Panc1 (cell line): ENCODE measurements at regions not wholly inside any gene's neighbourhood (a gene's known extent, or its start where the extent isn't known, plus 50 kb on each side); places are given as distances from the start of the nearest gene placed in this dataset.

Experiments
- ATAC-seq: fragments of 200-7000 bp; cut with Tn5 transposase; 2 replicates; pipeline ENCODE4 v1.9.1; 2020; ENCODE audit warnings: mild to moderate bottlenecking, moderate library complexity
- BruUV-seq: library from RNA; stranded (reverse); fragments of 400-500 nt; replicated peaks from 2 replicates; lab custom pipeline; 2021; lab: Mats Ljungman, UMichigan
- CTCF ChIA-PET: fragments of 300-600 bp; sonication (Branson Sonifier 250); formaldehyde crosslinking; loops from one replicate; lab custom pipeline; 2022; ENCODE audit warnings: antibody characterized with exemption; lab: Charles Lee
- POLR2A ChIA-PET: fragments of 300-600 bp; sonication (Branson Sonifier 250); formaldehyde crosslinking; loops from one replicate; lab custom pipeline; 2022; ENCODE audit warnings: antibody characterized with exemption; lab: Charles Lee
- DNase-seq: peaks from one replicate; pipeline ENCODE4 v3.0.0-alpha.2; 2010; ENCODE audit warnings: low read depth, low spot score
- H3K27ac ChIP-seq: 2 replicates; pipeline ENCODE4 v1.5.1; 2011; ENCODE audit warnings: mild to moderate bottlenecking, low read length, inconsistent platforms
- H3K27me3 ChIP-seq: fragments of 200-500 bp; sonication (Bioruptor generic); 2 replicates; pipeline ENCODE4 v1.6.0; 2014; ENCODE audit warnings: low read length, inconsistent platforms; ENCODE audit not compliant: control insufficient read depth, insufficient read depth
- H3K36me3 ChIP-seq: fragments of 200-500 bp; sonication (Bioruptor generic); 2 replicates; pipeline ENCODE4 v1.5.1; 2014; ENCODE audit warnings: inconsistent platforms, mild to moderate bottlenecking, low read length, moderate library complexity; ENCODE audit not compliant: control insufficient read depth, insufficient read depth
- H3K4me1 ChIP-seq: 2 replicates; pipeline ENCODE4 v1.5.1; 2011; ENCODE audit warnings: inconsistent platforms, mild to moderate bottlenecking, low read length, moderate library complexity; ENCODE audit not compliant: control insufficient read depth, insufficient read depth
- H3K4me3 ChIP-seq, 2 experiments: 2 replicates each; pipeline ENCODE4 v1.5.1; 2011 to 2012; ENCODE audit warnings: low read depth in 2 of 2, low read length in 2 of 2, mild to moderate bottlenecking in 2 of 2, inconsistent platforms in 1 of 2, moderate library complexity in 1 of 2
- H3K9me3 ChIP-seq: fragments of 200-500 bp; sonication (Bioruptor generic); 2 replicates; pipeline ENCODE4 v1.5.1; 2014; ENCODE audit warnings: low read depth, mild to moderate bottlenecking, inconsistent platforms, low read length, moderate library complexity; ENCODE audit not compliant: control insufficient read depth, insufficient read depth
- CTCF ChIP-seq: fragments of 450-650 bp; IDR thresholded peaks from 2 replicates; pipeline ENCODE4 v1.5.1; 2017; ENCODE audit warnings: mild to moderate bottlenecking
- POLR2AphosphoS5 ChIP-seq: IDR thresholded peaks from 2 replicates; pipeline ENCODE4 v1.6.1; 2012; ENCODE audit warnings: mild to moderate bottlenecking, low read depth, low read length, moderate library complexity
- REST ChIP-seq, 2 experiments: IDR thresholded peaks; 2 replicates each; pipeline ENCODE4 v1.6.1; 2011 to 2012; ENCODE audit warnings: low read depth in 2 of 2, control low read depth in 1 of 2, low read length in 1 of 2, mild to moderate bottlenecking in 1 of 2, moderate library complexity in 1 of 2; ENCODE audit not compliant: insufficient read depth in 1 of 2
- SIN3A ChIP-seq: IDR thresholded peaks from 2 replicates; pipeline ENCODE4 v1.6.1; 2012; ENCODE audit warnings: low read depth, mild to moderate bottlenecking, low read length, moderate library complexity, borderline replicate concordance; ENCODE audit not compliant: insufficient read depth
- TCF7L2 ChIP-seq: IDR thresholded peaks from 2 replicates; pipeline ENCODE4 v1.6.1; 2011; ENCODE audit warnings: mild to moderate bottlenecking, low read depth, low read length, inconsistent platforms
- in situ Hi-C: cut with HindIII; loops from 2 replicates; pipeline ENCODE4 v1.10.0; 2016; ENCODE audit warnings: low sequenced_read_pairs, low pct_unique_long_range_greater_than_20kb
- intact Hi-C: fragments of 100-400 bp; cut with micrococcal nuclease; formaldehyde crosslinking; loops from one replicate; pipeline ENCODE4 v1.10.0; 2022; ENCODE audit not compliant: unreplicated experiment

- ChIA-PET POLR2A (no interaction called here), CTCF (no interaction called here)
- Histone ChIP-seq H3K36me3 (no peaks in the 10 kb centered on the region; the same call in 1 of the 2 replicates), H3K4me3 (no peak overlapping the region), H3K4me1 (no peaks in the 10 kb centered on the region), H3K9me3 (no peaks in the 10 kb centered on the region), H3K27ac (no peak overlapping the region), H3K27me3 (no peaks in the 10 kb centered on the region)
- no peak for DNase-seq
- TF ChIP-seq TCF7L2 (no peak), SIN3A (no peak), REST (IDR thresholded peaks at IDR 0.05; ENCODE audit: insufficient read depth in 1 of 2, low read depth in 2 of 2, low read length in 1 of 2) (no peak), POLR2AphosphoS5 (no peak), CTCF (no peak)
- BruUV-seq: no TSS peak
- intact Hi-C loops (no loop called here), in situ Hi-C loops (no loop called here)
- ATAC-seq: no peak
These were observed 53.8 kb upstream of the ADAMTS18 start for GRCh38 chr16:77488652-77489051.

GRCh38 chr16:77491091-77491490 is 56.3 kb upstream of the ADAMTS18 start:
- H3K4me1 ChIP-seq: no peaks in the 10 kb centered on the region
- CTCF ChIA-PET: no interaction called here
- POLR2A ChIA-PET: no interaction called here
- no TSS peak for BruUV-seq
- H3K27me3 ChIP-seq: no peaks in the 10 kb centered on the region
- ATAC-seq: no peak
- H3K36me3 ChIP-seq: no peaks in the 10 kb centered on the region
- intact Hi-C loops (no loop called here), in situ Hi-C loops (no loop called here)
- H3K9me3 ChIP-seq: no peaks in the 10 kb centered on the region
- no peak for DNase-seq
- H3K4me3 ChIP-seq: no peak overlapping the region
- H3K27ac ChIP-seq: no peak overlapping the region
- TF ChIP-seq REST (IDR thresholded peaks at IDR 0.05; ENCODE audit: insufficient read depth in 1 of 2, low read depth in 2 of 2, low read length in 1 of 2) (no peak), CTCF (no peak), POLR2AphosphoS5 (no peak), TCF7L2 (no peak), SIN3A (no peak)
